GM23338 (cell line): ENCODE measurements at regions not wholly inside any gene's neighbourhood (a gene's known extent, or its start where the extent isn't known, plus 50 kb on each side); places are given as distances from the start of the nearest gene placed in this dataset.

ENCODE experiments used
- ATAC-seq: fragments of 200-7000 bp; cut with Tn5 transposase; 3 replicates; pipeline ENCODE4 v1.9.1; 2020
- DNase-seq: peaks from one replicate; pipeline ENCODE4 v3.0.0-alpha.2; 2015; ENCODE audit warnings: low spot score
- H2AFZ ChIP-seq: fragments of 200-600 bp; sonication (generic); 2 replicates; pipeline ENCODE4 v1.8.0; 2016; ENCODE audit warnings: antibody characterized with exemption, mild to moderate bottlenecking, moderate library complexity
- H3F3A ChIP-seq: fragments of 200-600 bp; sonication (generic); replicated peaks from 2 replicates; pipeline ENCODE4 v1.8.0; 2017; ENCODE audit warnings: antibody characterized with exemption, mixed run types, low read depth
- H3K27ac ChIP-seq: fragments of 200-600 bp; sonication (generic); 2 replicates; pipeline ENCODE4 v1.6.1; 2016; ENCODE audit warnings: low read depth
- H3K27me3 ChIP-seq: fragments of 200-600 bp; sonication (generic); 2 replicates; pipeline ENCODE4 v1.8.0; 2016; ENCODE audit warnings: mild to moderate bottlenecking, mixed run types, moderate library complexity; ENCODE audit not compliant: insufficient read depth
- H3K36me3 ChIP-seq: fragments of 200-600 bp; sonication (generic); 2 replicates; pipeline ENCODE4 v1.8.0; 2016; ENCODE audit warnings: mild to moderate bottlenecking; ENCODE audit not compliant: insufficient read depth
- H3K4me1 ChIP-seq: fragments of 200-600 bp; sonication (generic); 2 replicates; pipeline ENCODE4 v1.8.0; 2016; ENCODE audit warnings: mild to moderate bottlenecking, moderate library complexity; ENCODE audit not compliant: insufficient read depth
- H3K4me2 ChIP-seq: fragments of 200-600 bp; sonication (generic); 2 replicates; pipeline ENCODE4 v1.7.1; 2017; ENCODE audit warnings: mixed run types
- H3K4me3 ChIP-seq: fragments of 200-600 bp; sonication (generic); 2 replicates; pipeline ENCODE4 v1.6.1; 2016; ENCODE audit warnings: mixed run types
- H3K79me2 ChIP-seq: fragments of 200-600 bp; sonication (generic); replicated peaks from 2 replicates; pipeline ENCODE4 v1.8.0; 2017; ENCODE audit warnings: mild to moderate bottlenecking; ENCODE audit not compliant: insufficient read depth
- H3K9me2 ChIP-seq: fragments of 200-600 bp; sonication (generic); 2 replicates; pipeline ENCODE4 v1.8.0; 2017; ENCODE audit not compliant: insufficient read depth
- H4K20me1 ChIP-seq: fragments of 200-600 bp; sonication (generic); replicated peaks from 2 replicates; pipeline ENCODE4 v1.8.0; 2017; ENCODE audit warnings: mild to moderate bottlenecking; ENCODE audit not compliant: insufficient read depth
- H3K27ac Mint-ChIP-seq: 2 replicates; pipeline ENCODE4 v1.8.0; 2020; ENCODE audit warnings: inconsistent platforms, mild to moderate bottlenecking, moderate library complexity, mixed read lengths
- H3K27me3 Mint-ChIP-seq: 3 replicates; pipeline ENCODE4 v1.8.0; 2022; ENCODE audit warnings: low read depth, mild to moderate bottlenecking, moderate library complexity, mixed read lengths, inconsistent platforms; ENCODE audit not compliant: insufficient read depth, poor library complexity
- H3K36me3 Mint-ChIP-seq: 3 replicates; pipeline ENCODE4 v1.8.0; 2021; ENCODE audit warnings: low read depth, mild to moderate bottlenecking, inconsistent platforms, moderate library complexity, mixed read lengths
- H3K4me1 Mint-ChIP-seq: 3 replicates; pipeline ENCODE4 v1.8.0; 2020; ENCODE audit warnings: mild to moderate bottlenecking, inconsistent platforms, mixed read lengths
- H3K4me3 Mint-ChIP-seq: 3 replicates; pipeline ENCODE4 v1.8.0; 2021; ENCODE audit warnings: moderate library complexity, mild to moderate bottlenecking, inconsistent platforms, mixed read lengths
- H3K9me3 Mint-ChIP-seq: 3 replicates; pipeline ENCODE4 v1.8.0; 2020; ENCODE audit warnings: moderate library complexity, mild to moderate bottlenecking, inconsistent platforms, mixed read lengths
- CREB1 ChIP-seq: fragments of 250-450 bp; sonication (Bioruptor Pico); IDR thresholded peaks from 2 replicates; pipeline ENCODE4 v1.5.0; 2020; ENCODE audit warnings: low read depth, mild to moderate bottlenecking, moderate library complexity
- EZH2 ChIP-seq: fragments of 200-600 bp; sonication (generic); IDR thresholded peaks from one replicate; pipeline ENCODE4 v1.8.0; 2017; ENCODE audit warnings: antibody characterized with exemption, mild to moderate bottlenecking, low read depth; ENCODE audit not compliant: unreplicated experiment
- JUNB ChIP-seq: IDR thresholded peaks from one replicate; pipeline ENCODE4 v1.6.1; 2016; ENCODE audit warnings: antibody characterized with exemption; ENCODE audit not compliant: unreplicated experiment
- NANOG ChIP-seq: IDR thresholded peaks from 2 replicates; pipeline ENCODE4 v1.6.1; 2016; ENCODE audit warnings: antibody characterized with exemption, borderline replicate concordance
- STAT1 ChIP-seq: IDR thresholded peaks from one replicate; pipeline ENCODE4 v1.6.1; 2016; ENCODE audit warnings: antibody characterized with exemption; ENCODE audit not compliant: unreplicated experiment
- ZNF331 ChIP-seq: fragments of 250-450 bp; sonication (Bioruptor Pico); IDR thresholded peaks from 2 replicates; pipeline ENCODE4 v1.5.0; 2020; ENCODE audit warnings: low read depth, mild to moderate bottlenecking, moderate library complexity
- TF ChIP-seq, protein P1 (sequence below), 2 experiments: fragments of 200-600 bp in 1 of 2; sonication (generic) in 1 of 2; conservative IDR thresholded peaks; 2 replicates each; pipeline versions ENCODE4 v1.5.1 to v1.6.1; 2016 to 2017; ENCODE audit warnings: antibody characterized with exemption in 2 of 2, low read depth in 2 of 2, mild to moderate bottlenecking in 2 of 2, moderate library complexity in 1 of 2
- TF ChIP-seq, protein P2 (sequence below): IDR thresholded peaks from one replicate; pipeline ENCODE4 v1.6.1; 2018; ENCODE audit warnings: antibody characterized with exemption; ENCODE audit not compliant: unreplicated experiment

DNA sequence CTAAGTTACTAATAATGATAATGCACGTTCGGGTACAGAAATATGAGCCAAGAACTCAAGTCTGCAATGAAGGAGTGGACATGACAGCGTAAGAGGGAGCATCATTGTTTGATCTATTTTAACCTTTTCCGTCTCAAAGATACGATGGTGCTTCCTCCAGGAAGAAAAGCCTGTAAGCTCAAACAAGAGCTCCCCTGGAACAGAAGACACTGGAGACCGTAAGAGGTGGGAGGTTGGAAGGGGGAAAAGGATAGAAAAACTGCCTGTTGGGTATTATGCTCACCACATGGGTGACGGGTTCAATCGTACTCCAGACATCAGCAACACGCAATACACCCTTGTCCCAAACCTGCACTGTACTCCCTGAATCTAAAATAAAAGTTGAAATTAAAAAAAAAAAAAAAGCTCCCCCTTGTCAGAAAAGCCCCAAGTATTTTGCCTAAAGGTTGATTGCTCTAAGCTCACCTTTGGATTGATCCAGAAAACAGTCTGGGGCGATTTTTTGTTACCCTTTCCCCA, 180.5 kb downstream of the TRIM27 start (continued):
- TF ChIP-seq NANOG (no peak), EZH2 (no peak)
- TF ChIP-seq, protein P1, sequence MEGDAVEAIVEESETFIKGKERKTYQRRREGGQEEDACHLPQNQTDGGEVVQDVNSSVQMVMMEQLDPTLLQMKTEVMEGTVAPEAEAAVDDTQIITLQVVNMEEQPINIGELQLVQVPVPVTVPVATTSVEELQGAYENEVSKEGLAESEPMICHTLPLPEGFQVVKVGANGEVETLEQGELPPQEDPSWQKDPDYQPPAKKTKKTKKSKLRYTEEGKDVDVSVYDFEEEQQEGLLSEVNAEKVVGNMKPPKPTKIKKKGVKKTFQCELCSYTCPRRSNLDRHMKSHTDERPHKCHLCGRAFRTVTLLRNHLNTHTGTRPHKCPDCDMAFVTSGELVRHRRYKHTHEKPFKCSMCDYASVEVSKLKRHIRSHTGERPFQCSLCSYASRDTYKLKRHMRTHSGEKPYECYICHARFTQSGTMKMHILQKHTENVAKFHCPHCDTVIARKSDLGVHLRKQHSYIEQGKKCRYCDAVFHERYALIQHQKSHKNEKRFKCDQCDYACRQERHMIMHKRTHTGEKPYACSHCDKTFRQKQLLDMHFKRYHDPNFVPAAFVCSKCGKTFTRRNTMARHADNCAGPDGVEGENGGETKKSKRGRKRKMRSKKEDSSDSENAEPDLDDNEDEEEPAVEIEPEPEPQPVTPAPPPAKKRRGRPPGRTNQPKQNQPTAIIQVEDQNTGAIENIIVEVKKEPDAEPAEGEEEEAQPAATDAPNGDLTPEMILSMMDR (conservative IDR thresholded peaks at IDR 0.05; ENCODE audit: low read depth in 2 of 2) = no peak

DNA sequence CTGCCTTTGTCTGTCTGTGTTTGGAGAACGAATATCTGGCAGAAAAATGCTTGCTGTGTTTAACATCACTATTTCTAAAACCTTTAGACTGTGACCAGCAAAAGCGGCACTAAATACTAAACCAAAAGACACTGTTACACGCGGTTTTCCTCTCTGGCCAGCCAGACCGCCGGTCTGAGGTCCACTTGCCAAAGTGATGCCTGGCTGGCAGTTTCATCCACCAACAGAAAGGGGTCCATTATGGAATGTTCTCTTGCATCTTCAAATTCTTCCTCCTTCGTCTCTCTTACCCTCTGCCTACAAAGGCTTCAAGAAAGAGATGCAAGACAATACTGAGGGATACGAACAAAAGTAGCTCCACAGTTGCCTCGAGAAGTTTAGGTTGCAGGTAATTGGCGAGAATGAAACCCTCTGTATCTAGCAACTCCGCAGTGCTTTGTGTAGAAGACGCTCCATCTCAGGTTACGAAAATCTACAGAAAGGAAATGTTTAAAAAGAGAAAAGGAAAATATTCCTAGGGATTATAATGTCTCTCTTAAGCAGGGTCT, 176.6 kb downstream of the TRIM27 start:
- peak overlapping the region; percentile 87 for H3K4me3 Mint-ChIP-seq
- peaks cover 23% of the 10 kb centered on the region for H3K4me1 ChIP-seq
- H3K36me3 ChIP-seq = no peaks in the 10 kb centered on the region
- peak overlapping the region; percentile 68 for H3K4me2 ChIP-seq
- peaks cover 3% of the 10 kb centered on the region; the same call in 2 of the 3 replicates for H3K36me3 Mint-ChIP-seq
- H3K27ac ChIP-seq = no peak overlapping the region
- H3F3A ChIP-seq = peaks cover 3% of the 10 kb centered on the region
- H3K4me1 Mint-ChIP-seq = peaks cover 14% of the 10 kb centered on the region
- peaks cover 47% of the 10 kb centered on the region for H3K27me3 ChIP-seq
- ATAC-seq (peak; percentile 40), DNase-seq (no peak)
- peaks cover 25% of the 10 kb centered on the region for H3K9me3 Mint-ChIP-seq
- H3K27me3 Mint-ChIP-seq = peaks cover 43% of the 10 kb centered on the region
- TF ChIP-seq EZH2 (peak; percentile 42), ZNF331 (no peak), STAT1 (no peak)
- TF ChIP-seq, protein P2, sequence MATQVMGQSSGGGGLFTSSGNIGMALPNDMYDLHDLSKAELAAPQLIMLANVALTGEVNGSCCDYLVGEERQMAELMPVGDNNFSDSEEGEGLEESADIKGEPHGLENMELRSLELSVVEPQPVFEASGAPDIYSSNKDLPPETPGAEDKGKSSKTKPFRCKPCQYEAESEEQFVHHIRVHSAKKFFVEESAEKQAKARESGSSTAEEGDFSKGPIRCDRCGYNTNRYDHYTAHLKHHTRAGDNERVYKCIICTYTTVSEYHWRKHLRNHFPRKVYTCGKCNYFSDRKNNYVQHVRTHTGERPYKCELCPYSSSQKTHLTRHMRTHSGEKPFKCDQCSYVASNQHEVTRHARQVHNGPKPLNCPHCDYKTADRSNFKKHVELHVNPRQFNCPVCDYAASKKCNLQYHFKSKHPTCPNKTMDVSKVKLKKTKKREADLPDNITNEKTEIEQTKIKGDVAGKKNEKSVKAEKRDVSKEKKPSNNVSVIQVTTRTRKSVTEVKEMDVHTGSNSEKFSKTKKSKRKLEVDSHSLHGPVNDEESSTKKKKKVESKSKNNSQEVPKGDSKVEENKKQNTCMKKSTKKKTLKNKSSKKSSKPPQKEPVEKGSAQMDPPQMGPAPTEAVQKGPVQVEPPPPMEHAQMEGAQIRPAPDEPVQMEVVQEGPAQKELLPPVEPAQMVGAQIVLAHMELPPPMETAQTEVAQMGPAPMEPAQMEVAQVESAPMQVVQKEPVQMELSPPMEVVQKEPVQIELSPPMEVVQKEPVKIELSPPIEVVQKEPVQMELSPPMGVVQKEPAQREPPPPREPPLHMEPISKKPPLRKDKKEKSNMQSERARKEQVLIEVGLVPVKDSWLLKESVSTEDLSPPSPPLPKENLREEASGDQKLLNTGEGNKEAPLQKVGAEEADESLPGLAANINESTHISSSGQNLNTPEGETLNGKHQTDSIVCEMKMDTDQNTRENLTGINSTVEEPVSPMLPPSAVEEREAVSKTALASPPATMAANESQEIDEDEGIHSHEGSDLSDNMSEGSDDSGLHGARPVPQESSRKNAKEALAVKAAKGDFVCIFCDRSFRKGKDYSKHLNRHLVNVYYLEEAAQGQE = no peak
- no peaks in the 10 kb centered on the region for H3K79me2 ChIP-seq
- peak overlapping the region; percentile 44; the same call in 1 of the 2 replicates for H2AFZ ChIP-seq
- H3K27ac Mint-ChIP-seq = no peak overlapping the region
- H4K20me1 ChIP-seq = no peaks in the 10 kb centered on the region
- no peaks in the 10 kb centered on the region for H3K9me2 ChIP-seq
- H3K4me3 ChIP-seq = peak overlapping the region; percentile 56

DNA sequence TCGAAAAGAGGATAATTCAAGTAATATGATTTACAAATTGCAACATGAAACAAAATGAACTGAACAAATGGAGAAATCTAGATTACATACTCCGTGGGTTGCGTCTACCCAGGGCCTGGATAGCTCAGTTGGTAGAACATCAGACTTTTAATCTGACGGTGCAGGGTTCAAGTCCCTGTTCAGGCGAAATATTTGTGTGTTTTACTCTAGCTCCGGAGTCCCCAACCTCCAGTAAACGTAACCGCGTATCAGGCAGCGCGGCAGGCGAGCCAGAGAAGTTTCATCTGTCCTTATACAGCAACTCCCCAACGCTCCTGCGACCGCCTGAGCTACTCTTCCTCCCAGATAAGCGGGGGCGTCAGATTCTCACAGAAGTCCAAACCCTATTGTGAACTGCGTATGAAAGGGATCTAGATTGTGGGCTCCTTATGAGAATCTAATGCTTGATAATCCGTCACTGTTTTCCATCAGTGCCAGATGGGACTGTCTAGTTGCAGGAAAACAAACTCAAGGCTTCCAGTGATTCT, 176.1 kb downstream of the TRIM27 start:
- TF ChIP-seq JUNB (no peak), CREB1 (CRISPR knock-in tag) (peak; percentile 65), NANOG (peak; percentile 14; the same call in 1 of the 2 replicates)
- Histone ChIP-seq H4K20me1 (no peaks in the 10 kb centered on the region), H3K36me3 (no peaks in the 10 kb centered on the region), H3K27ac (no peak overlapping the region), H2AFZ (peak overlapping the region; percentile 44; the same call in 1 of the 2 replicates), H3K79me2 (no peaks in the 10 kb centered on the region), H3K27me3 (peaks cover 42% of the 10 kb centered on the region), H3K4me3 (peak overlapping the region; percentile 56), H3F3A (peaks cover 6% of the 10 kb centered on the region), H3K9me2 (no peaks in the 10 kb centered on the region), H3K4me2 (peak overlapping the region; percentile 68), H3K4me1 (peaks cover 25% of the 10 kb centered on the region)
- Mint-ChIP-seq H3K36me3 (peaks cover 3% of the 10 kb centered on the region; the same call in 2 of the 3 replicates), H3K4me1 (peaks cover 14% of the 10 kb centered on the region), H3K27me3 (peaks cover 45% of the 10 kb centered on the region), H3K4me3 (peak overlapping the region; percentile 87), H3K9me3 (peaks cover 24% of the 10 kb centered on the region), H3K27ac (no peak overlapping the region)
- ATAC-seq = peak; percentile 93
- peak; percentile 95 for DNase-seq
